Cardiac fibroblast (primary cell): ENCODE measurements at regions not wholly inside any gene's neighbourhood (a gene's known extent, or its start where the extent isn't known, plus 50 kb on each side); places are given as distances from the start of the nearest gene placed in this dataset.

Experiments used
- DNase-seq, 2 donors: peaks; one replicate each; pipeline versions ENCODE4 v3.0.0 to v3.0.0-alpha.2; 2010; ENCODE audit warnings: low read depth in 2 of 2
- H3K4me3 ChIP-seq, 2 donors: replicated peaks in 1 of 2; 1 replicate in 1 of 2; 2 replicates in 1 of 2; pipeline ENCODE4 v1.5.1; 2011; ENCODE audit warnings: low read depth in 2 of 2, low read length in 2 of 2, mild to moderate bottlenecking in 2 of 2, moderate library complexity in 1 of 2
- TF ChIP-seq, protein P1 (sequence below): IDR thresholded peaks from one replicate; pipeline ENCODE4 v1.5.1; 2011; ENCODE audit warnings: low read depth, mild to moderate bottlenecking, low read length, inconsistent platforms

DNA sequence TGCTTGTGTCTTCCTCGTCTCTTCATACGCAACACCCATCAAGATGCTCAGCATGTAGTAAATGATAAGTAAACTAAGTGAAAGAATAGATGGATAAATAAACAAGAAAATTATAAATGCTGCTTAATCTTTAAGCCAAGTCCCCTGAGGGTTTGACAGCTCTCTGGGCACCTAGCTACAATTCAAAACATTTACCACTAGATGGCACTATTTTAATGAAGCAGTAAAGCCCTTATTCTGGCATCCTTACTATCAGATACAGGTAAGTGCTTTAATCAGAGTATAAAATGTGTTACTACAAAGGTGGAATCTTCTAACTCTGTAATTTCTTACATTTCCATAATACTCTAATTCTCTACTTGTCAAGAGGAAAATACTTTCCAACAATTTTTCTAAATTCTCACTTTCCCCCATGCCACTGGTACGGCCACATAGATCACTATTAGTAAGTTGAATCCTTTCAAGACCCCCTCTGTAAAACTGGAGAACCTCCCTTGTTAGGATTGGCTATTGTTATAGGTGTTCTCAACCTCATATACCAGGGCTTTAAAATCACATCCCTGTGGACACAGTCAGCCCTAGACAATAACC, 137.8 kb downstream of the BARHL2 start:
- peak; percentile 57 to 64 for DNase-seq
- TF ChIP-seq, protein P1, sequence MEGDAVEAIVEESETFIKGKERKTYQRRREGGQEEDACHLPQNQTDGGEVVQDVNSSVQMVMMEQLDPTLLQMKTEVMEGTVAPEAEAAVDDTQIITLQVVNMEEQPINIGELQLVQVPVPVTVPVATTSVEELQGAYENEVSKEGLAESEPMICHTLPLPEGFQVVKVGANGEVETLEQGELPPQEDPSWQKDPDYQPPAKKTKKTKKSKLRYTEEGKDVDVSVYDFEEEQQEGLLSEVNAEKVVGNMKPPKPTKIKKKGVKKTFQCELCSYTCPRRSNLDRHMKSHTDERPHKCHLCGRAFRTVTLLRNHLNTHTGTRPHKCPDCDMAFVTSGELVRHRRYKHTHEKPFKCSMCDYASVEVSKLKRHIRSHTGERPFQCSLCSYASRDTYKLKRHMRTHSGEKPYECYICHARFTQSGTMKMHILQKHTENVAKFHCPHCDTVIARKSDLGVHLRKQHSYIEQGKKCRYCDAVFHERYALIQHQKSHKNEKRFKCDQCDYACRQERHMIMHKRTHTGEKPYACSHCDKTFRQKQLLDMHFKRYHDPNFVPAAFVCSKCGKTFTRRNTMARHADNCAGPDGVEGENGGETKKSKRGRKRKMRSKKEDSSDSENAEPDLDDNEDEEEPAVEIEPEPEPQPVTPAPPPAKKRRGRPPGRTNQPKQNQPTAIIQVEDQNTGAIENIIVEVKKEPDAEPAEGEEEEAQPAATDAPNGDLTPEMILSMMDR: peak; percentile 48
- no peak overlapping the region for H3K4me3 ChIP-seq

DNA sequence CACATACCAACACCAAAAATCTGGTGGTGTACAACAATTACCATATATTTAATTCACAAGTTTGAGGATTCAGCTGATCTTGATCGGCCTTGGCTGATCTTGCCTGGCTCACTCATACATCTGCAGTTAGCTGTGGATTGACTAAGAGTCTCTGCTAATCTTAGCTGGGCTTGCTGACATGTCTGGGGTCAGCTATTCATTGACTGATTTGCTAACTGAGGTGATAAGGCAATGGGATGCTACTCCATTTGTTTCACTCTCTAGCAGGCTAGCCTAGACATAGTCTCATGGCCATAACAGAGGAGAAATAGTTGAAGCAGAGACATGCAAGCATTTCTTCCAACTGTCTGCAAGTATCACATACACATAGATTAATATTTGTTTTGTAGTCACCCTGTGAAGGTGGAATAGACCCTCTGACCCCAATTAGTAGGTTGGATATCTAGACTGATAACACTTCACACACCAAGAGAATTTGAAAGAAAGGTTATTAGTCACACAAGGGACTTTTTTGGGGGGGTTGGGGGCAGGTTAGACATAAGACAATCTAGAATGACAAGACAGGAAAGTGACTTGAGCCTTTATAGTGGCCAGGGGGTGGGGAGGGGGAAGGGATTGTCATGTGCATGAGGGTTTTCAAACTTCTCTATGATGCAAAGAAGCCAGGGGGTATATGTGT, 142.3 kb downstream of the BARHL2 start:
- DNase-seq: no peak
- TF ChIP-seq, protein P1: no peak
- H3K4me3 ChIP-seq: no peak overlapping the region

DNA sequence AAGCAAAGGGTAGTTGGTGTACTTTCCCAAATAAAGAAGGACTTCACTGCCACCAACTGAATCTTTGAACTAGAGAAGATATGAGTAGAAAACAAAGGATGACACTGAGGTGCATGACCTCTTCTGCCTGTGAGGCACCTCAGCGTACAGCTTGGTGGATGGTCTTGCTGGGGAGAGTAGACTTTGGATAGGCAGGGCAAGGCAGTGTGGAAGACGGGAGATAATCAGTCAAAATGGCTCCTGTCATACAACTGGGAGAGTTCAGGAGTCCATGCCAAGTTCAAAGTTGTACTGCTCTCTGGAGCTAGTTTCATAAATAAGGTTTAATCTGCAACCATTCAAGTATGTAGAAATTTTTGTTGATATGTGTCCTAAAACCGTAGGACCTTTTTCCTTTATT, 143.4 kb downstream of the BARHL2 start:
- DNase-seq: no peak

DNA sequence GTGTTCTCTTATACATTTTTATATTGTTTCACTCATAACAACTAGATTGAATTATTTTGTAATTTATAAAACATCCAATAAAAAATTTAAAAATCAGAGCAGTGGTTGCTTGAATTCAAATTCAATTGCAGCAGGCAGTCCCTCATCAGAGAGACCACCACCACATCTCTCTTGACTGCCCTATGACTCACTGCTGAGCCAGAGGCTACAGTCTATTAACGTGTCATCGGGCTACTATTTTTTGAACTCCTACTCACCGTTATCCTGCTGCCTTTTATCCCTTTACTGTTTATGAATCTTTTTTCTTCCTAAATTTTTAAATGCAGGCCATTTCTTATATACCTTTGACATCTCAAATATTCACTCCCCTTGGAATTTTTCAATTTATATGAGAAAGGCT, 144.7 kb downstream of the BARHL2 start:
- TF ChIP-seq, protein P1: no peak
- DNase-seq: no peak
- no peak overlapping the region for H3K4me3 ChIP-seq

More for the DNA sequence above, 143.4 kb downstream of the BARHL2 start:
- TF ChIP-seq, protein P1: no peak
- no peak overlapping the region for H3K4me3 ChIP-seq

DNA sequence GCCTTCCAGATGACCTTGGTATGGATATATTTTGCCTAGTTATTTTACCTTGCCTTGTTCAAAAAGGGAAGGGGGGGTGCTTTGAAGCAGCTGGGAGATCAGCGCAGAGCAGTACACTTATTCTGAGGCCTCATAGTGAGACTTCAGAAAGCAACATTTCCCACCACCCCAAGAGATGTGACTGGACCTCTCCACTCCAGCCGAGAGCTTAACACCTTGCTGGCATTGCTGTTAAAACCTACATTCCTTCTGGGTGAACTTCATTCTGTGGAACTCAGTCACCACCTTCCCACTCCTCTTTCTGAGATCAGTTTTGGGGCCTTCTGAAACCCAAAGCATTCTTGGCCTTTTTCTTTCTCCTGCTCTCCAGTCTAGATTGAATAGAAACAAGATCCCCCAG, 148.7 kb downstream of the BARHL2 start:
- TF ChIP-seq, protein P1: no peak
- DNase-seq: no peak
- no peak overlapping the region for H3K4me3 ChIP-seq

DNA sequence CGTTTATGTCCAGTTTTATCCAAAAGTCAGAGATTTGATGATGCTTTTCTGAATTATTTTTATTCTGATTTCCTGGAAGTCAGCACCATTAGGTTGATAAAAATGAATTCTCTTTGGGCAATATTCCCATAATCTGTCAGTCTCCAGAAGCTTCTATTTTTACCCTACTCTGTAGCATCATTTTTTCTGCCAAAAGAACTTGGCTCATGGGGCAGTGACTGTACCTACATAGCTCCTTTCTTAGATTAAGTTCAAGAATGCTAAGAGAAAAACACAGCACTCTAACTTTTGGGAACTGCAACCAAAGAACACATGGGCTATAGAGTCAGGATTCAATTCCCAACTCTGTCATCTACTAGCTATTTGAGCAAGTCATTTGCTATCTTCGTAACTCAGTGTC, 152.9 kb downstream of the BARHL2 start:
- TF ChIP-seq, protein P1: no peak
- DNase-seq: no peak
- no peak overlapping the region for H3K4me3 ChIP-seq
